ENCODE measurements at regions not wholly inside any gene's neighbourhood (a gene's known extent, or its start where the extent isn't known, plus 50 kb on each side); places are given as distances from the start of the nearest gene placed in this dataset.
"Not testable (repeated sequence)": the region's sequence is repeated elsewhere in the genome, so short reads cannot be mapped to it uniquely, and the experiment has no call there.

DNA sequence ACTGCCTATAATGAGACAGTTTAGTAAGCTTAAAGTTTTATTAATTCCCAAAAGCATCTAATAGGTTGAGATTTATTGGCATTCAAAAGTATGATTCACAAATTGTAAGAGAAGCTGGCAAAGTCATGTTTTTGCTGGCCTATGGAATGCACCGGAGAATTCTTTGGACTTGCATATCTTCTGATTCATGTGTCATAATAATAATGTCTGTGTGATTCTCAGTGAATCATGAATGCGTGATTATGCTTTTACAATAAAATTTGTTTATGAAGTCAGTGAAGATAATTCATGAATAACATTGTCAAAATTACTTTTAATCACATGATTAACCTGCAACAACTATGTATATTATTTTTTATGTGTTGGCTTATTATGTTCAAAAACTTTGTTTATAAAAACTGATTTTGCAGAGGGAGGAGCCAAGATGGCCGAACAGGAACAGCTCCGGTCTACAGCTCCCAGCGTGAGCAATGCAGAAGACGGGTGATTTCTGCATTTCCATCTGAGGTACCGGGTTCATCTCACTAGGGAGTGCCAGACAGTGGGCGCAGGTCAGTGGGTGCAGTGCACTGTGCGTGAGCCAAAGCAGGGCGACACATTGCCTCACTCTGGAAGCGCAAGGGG lies 389.2 kb downstream of the SRGAP2C start:
- DNase-seq = not testable (repeated sequence)

DNA sequence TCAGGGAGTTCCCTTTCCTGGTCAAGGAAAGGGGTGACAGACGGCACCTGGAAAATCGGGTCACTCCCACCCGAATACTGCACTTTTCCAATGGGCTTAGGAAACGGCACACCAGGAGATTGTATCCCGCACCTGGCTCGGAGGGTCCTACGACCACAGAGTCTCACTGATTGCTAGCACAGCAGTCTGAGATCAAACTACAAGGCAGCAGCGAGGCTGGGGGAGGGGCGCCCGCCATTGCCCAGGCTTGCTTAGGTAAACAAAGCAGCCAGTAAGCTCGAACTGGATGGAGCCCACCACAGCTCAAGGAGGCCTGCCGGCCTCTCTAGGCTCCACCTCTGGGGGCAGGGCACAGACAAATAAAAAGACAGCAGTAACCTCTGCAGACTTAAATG lies 389.7 kb downstream of the SRGAP2C start:
- not testable (repeated sequence) for DNase-seq

DNA sequence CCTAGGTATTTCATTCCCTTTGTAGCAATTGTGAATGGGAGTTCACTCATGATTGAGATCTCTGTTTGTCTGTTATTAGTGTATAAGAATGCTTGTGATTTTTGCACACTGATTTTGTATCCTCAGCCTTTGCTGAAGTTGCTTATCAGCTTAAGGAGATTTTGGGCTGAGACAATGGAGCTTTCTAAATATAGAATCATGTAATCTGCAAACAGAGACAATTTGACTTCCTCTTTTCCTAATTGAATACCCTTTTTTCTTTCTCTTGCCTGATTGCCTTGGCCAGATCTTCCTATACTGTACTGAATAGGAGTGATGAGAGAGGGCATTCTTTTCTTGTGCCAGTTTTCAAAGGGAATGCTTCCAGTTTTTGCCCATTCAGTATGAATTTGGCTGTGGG lies 398.1 kb downstream of the SRGAP2C start:
- not testable (repeated sequence) for DNase-seq

DNA sequence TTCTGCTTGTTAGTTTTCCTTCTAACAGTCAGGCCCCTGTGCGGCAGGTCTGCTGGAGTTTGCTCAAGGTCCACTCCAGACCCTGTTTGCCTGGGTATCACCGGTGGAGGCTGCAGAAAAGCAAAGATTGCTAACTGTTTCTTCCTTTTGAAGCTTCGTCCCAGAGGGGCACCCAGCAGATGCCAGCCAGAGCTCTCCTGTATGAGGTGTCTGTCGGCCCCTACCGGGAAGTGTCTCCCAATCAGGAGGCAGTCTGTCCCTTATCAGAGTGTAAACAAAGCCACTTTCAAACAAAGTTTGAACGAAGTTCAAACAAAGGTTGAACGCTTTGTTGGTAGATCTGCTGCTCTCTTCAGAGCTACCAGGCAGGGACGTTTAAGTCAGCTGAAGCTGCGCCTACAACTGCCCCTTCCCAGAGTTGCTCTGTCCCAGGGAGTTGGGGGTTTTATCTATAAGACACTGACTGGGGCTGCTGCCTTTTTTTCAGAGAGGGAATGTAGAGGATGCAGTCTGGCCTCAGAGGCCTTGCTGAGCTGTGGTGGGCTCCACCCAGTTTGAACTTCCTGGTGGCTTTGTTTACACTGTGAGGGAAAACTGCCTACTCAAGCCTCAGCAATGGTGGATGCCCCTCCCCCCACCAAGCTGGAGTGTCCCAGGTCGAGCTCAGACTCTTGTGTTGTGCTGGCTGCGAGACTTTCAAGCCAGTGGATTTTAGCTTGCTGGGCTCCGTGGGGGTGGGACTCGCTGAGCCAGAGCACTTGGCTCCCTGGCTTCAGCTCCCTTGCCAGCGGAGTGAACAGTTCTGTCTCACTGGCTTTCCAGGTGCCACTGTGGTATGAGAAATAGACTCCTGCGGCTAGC lies 401.8 kb downstream of the SRGAP2C start:
- no peak for DNase-seq

DNA sequence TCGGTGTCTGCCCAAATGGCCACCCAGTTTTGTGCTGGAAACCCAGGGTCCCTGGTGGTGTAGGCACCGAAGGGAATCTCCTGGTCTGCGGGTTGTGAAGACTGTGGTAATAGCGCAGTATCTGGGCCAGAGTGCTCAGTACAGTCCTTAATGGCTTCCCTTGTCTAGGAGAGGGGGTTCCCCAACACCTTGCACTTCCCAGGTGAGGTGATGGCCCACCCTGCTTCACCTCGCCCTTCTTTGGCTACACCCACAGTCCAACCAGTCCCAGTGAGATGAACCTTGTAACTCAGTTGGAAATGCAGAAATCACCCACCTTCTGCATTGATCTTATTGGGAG lies 402.4 kb downstream of the SRGAP2C start:
- no peak for DNase-seq

DNA sequence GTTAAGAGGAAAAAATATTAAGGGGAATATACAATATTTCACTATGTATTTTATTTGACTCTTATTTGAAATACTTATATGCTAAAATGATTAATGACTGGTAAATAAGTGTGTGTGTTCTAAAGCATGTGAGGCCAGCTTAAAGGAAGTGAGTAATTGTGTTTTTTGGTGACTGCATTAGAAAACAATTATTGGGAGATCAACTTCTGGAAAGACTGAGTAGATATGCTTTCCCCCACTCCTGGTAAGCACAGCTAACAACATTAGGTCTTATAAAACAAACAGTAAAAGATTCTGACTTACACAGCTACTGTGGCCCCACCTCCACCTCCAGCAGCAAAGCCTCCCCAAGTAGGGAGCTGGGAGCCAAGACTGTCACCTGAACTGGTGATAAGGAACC lies 403.0 kb downstream of the SRGAP2C start:
- no peak for DNase-seq

DNA sequence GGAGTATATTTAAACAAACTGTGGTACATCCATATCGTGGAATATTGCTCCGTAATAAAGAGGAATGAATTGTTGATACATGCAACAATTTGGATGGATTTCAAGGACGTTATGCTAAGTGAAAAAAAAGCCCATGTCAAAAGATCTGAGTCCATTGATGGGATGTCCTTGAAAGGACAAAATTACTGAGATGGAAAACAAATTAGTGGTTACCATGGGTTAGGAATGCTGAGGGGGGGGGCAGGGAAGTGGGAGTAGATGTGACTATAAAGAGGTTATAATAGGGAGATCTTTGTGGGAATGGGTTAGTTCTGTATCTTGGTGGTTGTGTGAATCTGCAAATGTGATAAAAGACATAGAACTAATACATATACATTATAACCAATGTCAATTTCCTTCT lies 409.3 kb downstream of the SRGAP2C start:
- DNase-seq = no peak

DNA sequence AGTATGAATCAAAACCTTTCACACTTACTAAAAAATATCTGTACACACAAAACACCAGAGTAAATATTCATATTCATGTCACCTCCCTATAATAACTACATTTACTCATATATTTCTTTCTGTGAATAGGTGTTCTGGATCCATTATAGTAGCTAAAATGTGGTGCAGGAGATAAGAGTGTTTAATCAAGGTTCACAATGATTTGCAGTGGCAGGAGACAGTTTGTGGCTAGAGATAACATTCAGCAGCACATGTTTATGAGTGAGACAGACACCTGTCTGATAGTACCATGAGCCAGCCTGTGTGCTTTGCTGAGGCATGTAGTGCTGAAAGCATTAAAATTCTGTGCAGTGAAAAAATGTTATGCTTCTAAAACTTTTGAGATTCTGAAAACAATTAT lies 410.3 kb downstream of the SRGAP2C start:
- no peak for DNase-seq

DNA sequence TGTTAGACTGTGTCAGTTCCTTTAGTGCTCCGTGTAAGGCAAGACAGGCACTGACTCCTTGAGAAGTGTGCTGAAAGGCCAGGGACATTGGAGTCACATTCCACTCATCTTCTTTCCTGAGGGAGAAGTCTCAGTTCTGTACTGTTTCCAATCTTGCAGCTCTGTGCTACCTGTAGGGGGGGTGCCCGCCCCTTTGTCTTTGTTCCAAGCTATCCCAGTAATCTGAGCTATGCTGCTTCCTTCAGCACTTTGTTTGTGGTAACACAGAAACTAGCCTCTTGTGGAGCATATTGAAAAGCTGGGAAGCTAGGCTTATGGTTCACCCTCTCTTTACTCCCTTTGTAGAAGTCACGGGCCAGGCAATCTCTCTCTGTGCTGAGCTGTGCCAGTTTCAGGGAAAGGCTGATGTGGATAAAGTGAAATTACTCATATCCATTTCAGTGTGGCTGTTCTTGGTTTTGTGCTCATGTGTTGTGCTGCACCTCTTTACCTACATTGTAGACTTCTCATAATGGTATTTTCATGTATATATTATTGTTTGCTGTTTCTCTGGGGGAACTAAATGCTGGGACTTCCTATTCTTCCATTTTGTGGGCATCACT lies 420.2 kb downstream of the SRGAP2C start:
- not testable (repeated sequence) for DNase-seq

DNA sequence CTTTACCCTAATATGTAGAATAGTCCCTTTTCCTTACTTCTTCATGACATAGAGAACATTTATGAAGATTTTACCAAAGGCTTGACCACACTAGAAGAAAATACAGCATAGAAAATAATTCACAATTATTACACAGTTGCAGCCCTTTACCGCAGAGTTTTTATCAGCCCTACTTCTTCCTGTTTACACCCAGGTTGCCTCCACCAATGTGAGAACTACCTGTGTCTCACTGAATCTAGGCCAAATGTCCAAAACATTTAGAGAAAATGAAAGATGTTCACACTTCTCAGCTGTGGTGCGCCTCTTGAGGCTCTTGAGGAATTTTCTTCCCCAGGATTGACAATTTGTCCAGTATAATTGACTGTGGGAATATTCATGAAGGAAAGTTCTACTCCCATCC lies 422.7 kb downstream of the SRGAP2C start:
- not testable (repeated sequence) for DNase-seq

All from activated CD4-positive, alpha-beta T cell treated with anti-CD3 and anti-CD28 coated beads, Interleukin-2, amount 50 U/mL, for 48 hours (primary cell).